WTC11 (cell line): ENCODE measurements at regions not wholly inside any gene's neighbourhood (a gene's known extent, or its start where the extent isn't known, plus 50 kb on each side); places are given as distances from the start of the nearest gene placed in this dataset.

Experiments used
- ATAC-seq: fragments of 200-7000 bp; cut with Tn5 transposase; 2 replicates; pipeline ENCODE4 v1.10.0; 2021; ENCODE audit warnings: mild to moderate bottlenecking, moderate library complexity
- CTCF ChIA-PET: fragments of 300-600 bp; sonication (Branson Sonifier 250); formaldehyde crosslinking; loops from one replicate; lab custom pipeline; 2021; ENCODE audit warnings: antibody characterized with exemption; lab: Charles Lee
- POLR2A ChIA-PET: fragments of 350-600 bp; sonication (Branson Sonifier 250); formaldehyde crosslinking; loops from one replicate; lab custom pipeline; 2021; ENCODE audit warnings: antibody characterized with exemption; lab: Charles Lee
- DNase-seq: peaks from one replicate; pipeline ENCODE4 v3.0.0; 2021; ENCODE audit warnings: low spot score
- H3K27ac Mint-ChIP-seq: 2 replicates; pipeline ENCODE4 v1.8.0; 2021; ENCODE audit warnings: mixed read lengths
- H3K27me3 Mint-ChIP-seq: 2 replicates; pipeline ENCODE4 v1.8.0; 2021; ENCODE audit warnings: low read depth, mild to moderate bottlenecking, moderate library complexity, mixed read lengths
- H3K36me3 Mint-ChIP-seq: 2 replicates; pipeline ENCODE4 v1.8.0; 2021; ENCODE audit warnings: mixed read lengths
- H3K4me1 Mint-ChIP-seq: 2 replicates; pipeline ENCODE4 v1.8.0; 2022; ENCODE audit warnings: mixed read lengths
- H3K4me3 Mint-ChIP-seq: 2 replicates; pipeline ENCODE4 v1.8.0; 2021; ENCODE audit warnings: mild to moderate bottlenecking, moderate library complexity, mixed read lengths
- H3K9me3 Mint-ChIP-seq: 2 replicates; pipeline ENCODE4 v1.8.0; 2021; ENCODE audit warnings: mixed read lengths
- CREB1 ChIP-seq: sonication (generic); formaldehyde crosslinking; IDR thresholded peaks from 2 replicates; pipeline ENCODE4 v1.8.0; 2023; ENCODE audit warnings: mild to moderate bottlenecking, missing genetic modification reagents
- ESRRA ChIP-seq: sonication (generic); formaldehyde crosslinking; IDR thresholded peaks from 2 replicates; pipeline ENCODE4 v1.8.1; 2022; ENCODE audit warnings: mild to moderate bottlenecking, missing genetic modification reagents, borderline replicate concordance
- ETV6 ChIP-seq: sonication (generic); formaldehyde crosslinking; IDR thresholded peaks from 2 replicates; pipeline ENCODE4 v1.8.1; 2022; ENCODE audit warnings: mild to moderate bottlenecking, missing genetic modification reagents
- FOXK1 ChIP-seq: sonication (generic); formaldehyde crosslinking; IDR thresholded peaks from 2 replicates; pipeline ENCODE4 v1.8.0; 2022; ENCODE audit warnings: mild to moderate bottlenecking, moderate library complexity, missing genetic modification reagents
- FOXP1 ChIP-seq: sonication (generic); formaldehyde crosslinking; IDR thresholded peaks from 2 replicates; pipeline ENCODE4 v1.8.0; 2022; ENCODE audit warnings: missing genetic modification reagents, mild to moderate bottlenecking, moderate library complexity, borderline replicate concordance
- GTF2I ChIP-seq: fragments of 250-450 bp; sonication (Bioruptor Pico); conservative IDR thresholded peaks from 2 replicates; pipeline ENCODE4 v1.4.0; 2021; ENCODE audit warnings: mild to moderate bottlenecking
- JAZF1 ChIP-seq: fragments of 250-450 bp; sonication (Bioruptor Pico); IDR thresholded peaks from 2 replicates; pipeline ENCODE4 v1.9.0; 2021; ENCODE audit warnings: moderate library complexity, mild to moderate bottlenecking, inconsistent platforms
- KAT7 ChIP-seq: sonication (generic); formaldehyde crosslinking; IDR thresholded peaks from 2 replicates; pipeline ENCODE4 v1.8.1; 2023; ENCODE audit warnings: missing genetic modification reagents, mild to moderate bottlenecking, borderline replicate concordance
- NFATC4 ChIP-seq: fragments of 250-450 bp; sonication (Bioruptor Pico); IDR thresholded peaks from 2 replicates; pipeline ENCODE4 v1.9.0; 2021; ENCODE audit warnings: mild to moderate bottlenecking
- NFE2L1 ChIP-seq: sonication (generic); formaldehyde crosslinking; IDR thresholded peaks from 2 replicates; pipeline ENCODE4 v1.8.1; 2023; ENCODE audit warnings: missing genetic modification reagents
- NR2C2 ChIP-seq: sonication (generic); formaldehyde crosslinking; IDR thresholded peaks from 2 replicates; pipeline ENCODE4 v1.8.0; 2022; ENCODE audit warnings: mild to moderate bottlenecking, missing genetic modification reagents
- NR3C1 ChIP-seq: sonication (generic); formaldehyde crosslinking; conservative IDR thresholded peaks from 2 replicates; pipeline ENCODE4 v1.8.1; 2023; ENCODE audit warnings: low read depth, mild to moderate bottlenecking, missing genetic modification reagents
- PRRX2 ChIP-seq: fragments of 250-450 bp; sonication (Bioruptor Pico); IDR thresholded peaks from 2 replicates; pipeline ENCODE4 v1.8.0; 2021; ENCODE audit warnings: mild to moderate bottlenecking
- SMAD3 ChIP-seq: sonication (generic); formaldehyde crosslinking; IDR thresholded peaks from 2 replicates; pipeline ENCODE4 v1.8.0; 2022; ENCODE audit warnings: missing genetic modification reagents, mild to moderate bottlenecking, borderline replicate concordance
- SMAD4 ChIP-seq: sonication (generic); formaldehyde crosslinking; IDR thresholded peaks from 2 replicates; pipeline ENCODE4 v1.8.0; 2022; ENCODE audit warnings: mild to moderate bottlenecking, missing genetic modification reagents
- SOX15 ChIP-seq: fragments of 250-450 bp; sonication (Bioruptor Pico); IDR thresholded peaks from 2 replicates; pipeline ENCODE4 v1.9.0; 2021; ENCODE audit warnings: mild to moderate bottlenecking
- SP1 ChIP-seq: sonication (generic); formaldehyde crosslinking; conservative IDR thresholded peaks from 2 replicates; pipeline ENCODE4 v1.8.1; 2022; ENCODE audit warnings: missing genetic modification reagents
- TCF7 ChIP-seq: sonication (generic); formaldehyde crosslinking; IDR thresholded peaks from 2 replicates; pipeline ENCODE4 v1.8.0; 2022; ENCODE audit warnings: mild to moderate bottlenecking, low read depth, missing genetic modification reagents, moderate library complexity
- TP53 ChIP-seq: sonication (generic); formaldehyde crosslinking; IDR thresholded peaks from 2 replicates; pipeline ENCODE4 v1.8.1; 2023; ENCODE audit warnings: mild to moderate bottlenecking, missing genetic modification reagents
- ZBTB21 ChIP-seq: sonication (generic); formaldehyde crosslinking; IDR thresholded peaks from 2 replicates; pipeline ENCODE4 v1.8.1; 2023; ENCODE audit warnings: mild to moderate bottlenecking, missing genetic modification reagents, borderline replicate concordance
- ZNF121 ChIP-seq: sonication (generic); formaldehyde crosslinking; IDR thresholded peaks from 2 replicates; pipeline ENCODE4 v1.8.0; 2023; ENCODE audit warnings: missing genetic modification reagents
- ZNF396 ChIP-seq: fragments of 250-450 bp; sonication (Bioruptor Pico); IDR thresholded peaks from 2 replicates; pipeline ENCODE4 v1.8.0; 2021; ENCODE audit warnings: mild to moderate bottlenecking, moderate library complexity, borderline replicate concordance
- ZNF423 ChIP-seq: fragments of 250-450 bp; sonication (Bioruptor Pico); IDR thresholded peaks from 2 replicates; pipeline ENCODE4 v2.1.2; 2022; ENCODE audit warnings: mild to moderate bottlenecking, moderate library complexity
- TF ChIP-seq, protein P1 (sequence below): sonication (generic); formaldehyde crosslinking; IDR thresholded peaks from 2 replicates; pipeline ENCODE4 v1.8.1; 2022; ENCODE audit warnings: mild to moderate bottlenecking, moderate library complexity, missing genetic modification reagents
- TF ChIP-seq, protein P2 (sequence below): fragments of 250-450 bp; sonication (Bioruptor Pico); IDR thresholded peaks from 2 replicates; pipeline ENCODE4 v1.9.0; 2021; ENCODE audit warnings: mild to moderate bottlenecking
- TF ChIP-seq, protein P3 (sequence below): fragments of 200-600 bp; IDR thresholded peaks from 2 replicates; pipeline ENCODE4 v1.8.0; 2022; ENCODE audit warnings: antibody characterized with exemption
- TF ChIP-seq, protein P4 (sequence below): sonication (generic); formaldehyde crosslinking; IDR thresholded peaks from 2 replicates; pipeline ENCODE4 v1.8.0; 2023; ENCODE audit warnings: mild to moderate bottlenecking, missing genetic modification reagents
- TF ChIP-seq, protein P5 (sequence below): fragments of 250-450 bp; sonication (Bioruptor Pico); IDR thresholded peaks from 2 replicates; pipeline ENCODE4 v1.9.0; 2021; ENCODE audit warnings: moderate library complexity, mild to moderate bottlenecking, inconsistent platforms, borderline replicate concordance
- TF ChIP-seq, protein P6 (sequence below): sonication (generic); formaldehyde crosslinking; IDR thresholded peaks from 2 replicates; pipeline ENCODE4 v1.8.0; 2022; ENCODE audit warnings: mild to moderate bottlenecking, missing genetic modification reagents
- TF ChIP-seq, protein P7 (sequence below): sonication (generic); formaldehyde crosslinking; IDR thresholded peaks from 2 replicates; pipeline ENCODE4 v1.8.0; 2023; ENCODE audit warnings: missing genetic modification reagents

DNA sequence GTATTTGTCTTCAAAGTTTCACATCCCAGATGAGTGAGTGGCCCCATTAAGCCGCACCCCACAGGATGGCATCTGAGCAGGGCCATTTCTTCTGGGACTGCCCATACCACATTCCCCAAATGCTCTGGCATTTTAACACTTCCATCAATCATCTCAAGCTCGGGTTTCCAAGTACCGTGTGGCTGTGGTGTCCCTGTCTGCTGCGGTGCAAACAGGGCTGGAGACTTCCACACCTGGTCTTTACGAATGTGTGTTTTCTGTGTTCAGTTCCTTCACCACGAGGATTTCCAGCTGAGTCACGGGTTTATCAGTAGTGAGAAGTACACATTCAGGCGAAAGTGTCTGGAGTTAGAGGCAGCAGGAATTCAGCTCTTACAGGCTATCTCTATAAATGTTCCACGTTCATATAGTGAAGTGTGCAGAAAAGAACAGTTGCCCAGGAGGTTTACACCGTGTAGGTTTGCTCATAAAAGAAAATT, 195.2 kb downstream of the RHOU start:
- DNase-seq (no peak), ATAC-seq (no peak)
- Mint-ChIP-seq H3K27me3 (peaks cover 9% of the 10 kb centered on the region), H3K4me1 (peaks cover 3% of the 10 kb centered on the region), H3K27ac (no peak overlapping the region), H3K36me3 (peaks cover 13% of the 10 kb centered on the region), H3K9me3 (peaks cover 32% of the 10 kb centered on the region), H3K4me3 (no peak overlapping the region)
- ChIA-PET POLR2A (no interaction called here), CTCF (no interaction called here)
- TF ChIP-seq JAZF1 (CRISPR knock-in tag) (no peak), FOXP1 (CRISPR knock-in tag) (no peak), NFATC4 (CRISPR knock-in tag) (no peak), KAT7 (CRISPR knock-in tag) (no peak), ESRRA (CRISPR knock-in tag) (no peak), NFE2L1 (no peak), FOXK1 (CRISPR knock-in tag) (no peak), SP1 (CRISPR knock-in tag) (no peak), PRRX2 (CRISPR knock-in tag) (no peak), ZNF423 (CRISPR knock-in tag) (no peak), ZBTB21 (no peak), SMAD3 (no peak), TCF7 (CRISPR knock-in tag) (no peak)
- TF ChIP-seq, protein P1, sequence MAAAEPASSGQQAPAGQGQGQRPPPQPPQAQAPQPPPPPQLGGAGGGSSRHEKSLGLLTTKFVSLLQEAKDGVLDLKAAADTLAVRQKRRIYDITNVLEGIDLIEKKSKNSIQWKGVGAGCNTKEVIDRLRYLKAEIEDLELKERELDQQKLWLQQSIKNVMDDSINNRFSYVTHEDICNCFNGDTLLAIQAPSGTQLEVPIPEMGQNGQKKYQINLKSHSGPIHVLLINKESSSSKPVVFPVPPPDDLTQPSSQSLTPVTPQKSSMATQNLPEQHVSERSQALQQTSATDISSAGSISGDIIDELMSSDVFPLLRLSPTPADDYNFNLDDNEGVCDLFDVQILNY: no peak
- TF ChIP-seq, protein P2, sequence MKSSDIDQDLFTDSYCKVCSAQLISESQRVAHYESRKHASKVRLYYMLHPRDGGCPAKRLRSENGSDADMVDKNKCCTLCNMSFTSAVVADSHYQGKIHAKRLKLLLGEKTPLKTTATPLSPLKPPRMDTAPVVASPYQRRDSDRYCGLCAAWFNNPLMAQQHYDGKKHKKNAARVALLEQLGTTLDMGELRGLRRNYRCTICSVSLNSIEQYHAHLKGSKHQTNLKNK: no peak

DNA sequence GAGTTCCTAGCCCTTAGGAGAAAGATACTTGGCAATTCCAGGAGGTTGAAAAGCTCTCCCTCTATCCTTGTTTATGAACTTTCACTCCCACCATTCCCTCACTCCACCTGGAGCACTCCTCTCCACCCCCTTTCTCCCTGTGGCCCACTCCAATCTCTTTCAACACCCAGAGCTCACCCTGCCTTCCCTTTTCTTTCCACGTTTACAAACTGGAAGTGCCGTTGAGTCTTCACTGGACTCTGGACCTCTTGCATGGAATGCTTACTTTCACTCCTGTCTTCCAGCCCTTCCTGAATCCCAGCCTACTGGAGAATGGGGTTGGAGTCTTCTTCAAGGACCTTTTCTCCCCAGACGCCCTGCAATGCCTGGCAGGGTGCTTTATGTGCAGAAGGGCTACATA, 198.5 kb downstream of the RHOU start:
- H3K9me3 Mint-ChIP-seq: peaks cover 21% of the 10 kb centered on the region
- peaks cover 9% of the 10 kb centered on the region for H3K36me3 Mint-ChIP-seq
- CTCF ChIA-PET: no interaction called here
- peaks cover 20% of the 10 kb centered on the region for H3K4me1 Mint-ChIP-seq
- H3K27ac Mint-ChIP-seq: no peak overlapping the region
- H3K4me3 Mint-ChIP-seq: no peak overlapping the region
- peaks cover under 1% of the 10 kb centered on the region; the same call in 1 of the 2 replicates for H3K27me3 Mint-ChIP-seq
- ATAC-seq: no peak
- POLR2A ChIA-PET: no interaction called here
- no peak for DNase-seq
- TF ChIP-seq SMAD4 (CRISPR knock-in tag) (no peak), NR3C1 (CRISPR knock-in tag) (no peak), FOXP1 (CRISPR knock-in tag) (no peak), CREB1 (CRISPR knock-in tag) (no peak), SOX15 (CRISPR knock-in tag) (no peak), GTF2I (CRISPR knock-in tag) (no peak), ZNF121 (no peak), TP53 (CRISPR knock-in tag) (no peak), NR2C2 (CRISPR knock-in tag) (no peak), ETV6 (CRISPR knock-in tag) (no peak), SP1 (CRISPR knock-in tag) (no peak), ZNF396 (CRISPR knock-in tag) (no peak)
- TF ChIP-seq, protein P3, sequence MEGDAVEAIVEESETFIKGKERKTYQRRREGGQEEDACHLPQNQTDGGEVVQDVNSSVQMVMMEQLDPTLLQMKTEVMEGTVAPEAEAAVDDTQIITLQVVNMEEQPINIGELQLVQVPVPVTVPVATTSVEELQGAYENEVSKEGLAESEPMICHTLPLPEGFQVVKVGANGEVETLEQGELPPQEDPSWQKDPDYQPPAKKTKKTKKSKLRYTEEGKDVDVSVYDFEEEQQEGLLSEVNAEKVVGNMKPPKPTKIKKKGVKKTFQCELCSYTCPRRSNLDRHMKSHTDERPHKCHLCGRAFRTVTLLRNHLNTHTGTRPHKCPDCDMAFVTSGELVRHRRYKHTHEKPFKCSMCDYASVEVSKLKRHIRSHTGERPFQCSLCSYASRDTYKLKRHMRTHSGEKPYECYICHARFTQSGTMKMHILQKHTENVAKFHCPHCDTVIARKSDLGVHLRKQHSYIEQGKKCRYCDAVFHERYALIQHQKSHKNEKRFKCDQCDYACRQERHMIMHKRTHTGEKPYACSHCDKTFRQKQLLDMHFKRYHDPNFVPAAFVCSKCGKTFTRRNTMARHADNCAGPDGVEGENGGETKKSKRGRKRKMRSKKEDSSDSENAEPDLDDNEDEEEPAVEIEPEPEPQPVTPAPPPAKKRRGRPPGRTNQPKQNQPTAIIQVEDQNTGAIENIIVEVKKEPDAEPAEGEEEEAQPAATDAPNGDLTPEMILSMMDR: no peak
- TF ChIP-seq, protein P4, sequence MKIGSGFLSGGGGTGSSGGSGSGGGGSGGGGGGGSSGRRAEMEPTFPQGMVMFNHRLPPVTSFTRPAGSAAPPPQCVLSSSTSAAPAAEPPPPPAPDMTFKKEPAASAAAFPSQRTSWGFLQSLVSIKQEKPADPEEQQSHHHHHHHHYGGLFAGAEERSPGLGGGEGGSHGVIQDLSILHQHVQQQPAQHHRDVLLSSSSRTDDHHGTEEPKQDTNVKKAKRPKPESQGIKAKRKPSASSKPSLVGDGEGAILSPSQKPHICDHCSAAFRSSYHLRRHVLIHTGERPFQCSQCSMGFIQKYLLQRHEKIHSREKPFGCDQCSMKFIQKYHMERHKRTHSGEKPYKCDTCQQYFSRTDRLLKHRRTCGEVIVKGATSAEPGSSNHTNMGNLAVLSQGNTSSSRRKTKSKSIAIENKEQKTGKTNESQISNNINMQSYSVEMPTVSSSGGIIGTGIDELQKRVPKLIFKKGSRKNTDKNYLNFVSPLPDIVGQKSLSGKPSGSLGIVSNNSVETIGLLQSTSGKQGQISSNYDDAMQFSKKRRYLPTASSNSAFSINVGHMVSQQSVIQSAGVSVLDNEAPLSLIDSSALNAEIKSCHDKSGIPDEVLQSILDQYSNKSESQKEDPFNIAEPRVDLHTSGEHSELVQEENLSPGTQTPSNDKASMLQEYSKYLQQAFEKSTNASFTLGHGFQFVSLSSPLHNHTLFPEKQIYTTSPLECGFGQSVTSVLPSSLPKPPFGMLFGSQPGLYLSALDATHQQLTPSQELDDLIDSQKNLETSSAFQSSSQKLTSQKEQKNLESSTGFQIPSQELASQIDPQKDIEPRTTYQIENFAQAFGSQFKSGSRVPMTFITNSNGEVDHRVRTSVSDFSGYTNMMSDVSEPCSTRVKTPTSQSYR (CRISPR knock-in tag): no peak
- TF ChIP-seq, protein P5, sequence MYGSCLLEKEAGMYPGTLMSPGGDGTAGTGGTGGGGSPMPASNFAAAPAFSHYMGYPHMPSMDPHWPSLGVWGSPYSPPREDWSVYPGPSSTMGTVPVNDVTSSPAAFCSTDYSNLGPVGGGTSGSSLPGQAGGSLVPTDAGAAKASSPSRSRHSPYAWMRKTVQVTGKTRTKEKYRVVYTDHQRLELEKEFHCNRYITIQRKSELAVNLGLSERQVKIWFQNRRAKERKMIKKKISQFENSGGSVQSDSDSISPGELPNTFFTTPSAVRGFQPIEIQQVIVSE (CRISPR knock-in tag): no peak
- TF ChIP-seq, protein P6, sequence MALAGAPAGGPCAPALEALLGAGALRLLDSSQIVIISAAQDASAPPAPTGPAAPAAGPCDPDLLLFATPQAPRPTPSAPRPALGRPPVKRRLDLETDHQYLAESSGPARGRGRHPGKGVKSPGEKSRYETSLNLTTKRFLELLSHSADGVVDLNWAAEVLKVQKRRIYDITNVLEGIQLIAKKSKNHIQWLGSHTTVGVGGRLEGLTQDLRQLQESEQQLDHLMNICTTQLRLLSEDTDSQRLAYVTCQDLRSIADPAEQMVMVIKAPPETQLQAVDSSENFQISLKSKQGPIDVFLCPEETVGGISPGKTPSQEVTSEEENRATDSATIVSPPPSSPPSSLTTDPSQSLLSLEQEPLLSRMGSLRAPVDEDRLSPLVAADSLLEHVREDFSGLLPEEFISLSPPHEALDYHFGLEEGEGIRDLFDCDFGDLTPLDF (CRISPR knock-in tag): no peak
- TF ChIP-seq, protein P7, sequence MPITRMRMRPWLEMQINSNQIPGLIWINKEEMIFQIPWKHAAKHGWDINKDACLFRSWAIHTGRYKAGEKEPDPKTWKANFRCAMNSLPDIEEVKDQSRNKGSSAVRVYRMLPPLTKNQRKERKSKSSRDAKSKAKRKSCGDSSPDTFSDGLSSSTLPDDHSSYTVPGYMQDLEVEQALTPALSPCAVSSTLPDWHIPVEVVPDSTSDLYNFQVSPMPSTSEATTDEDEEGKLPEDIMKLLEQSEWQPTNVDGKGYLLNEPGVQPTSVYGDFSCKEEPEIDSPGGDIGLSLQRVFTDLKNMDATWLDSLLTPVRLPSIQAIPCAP: no peak
